Adipocyte (in vitro differentiated cells): ENCODE measurements at regions not wholly inside any gene's neighbourhood (a gene's known extent, or its start where the extent isn't known, plus 50 kb on each side); places are given as distances from the start of the nearest gene placed in this dataset.

ENCODE experiments used
- DNase-seq: peaks from one replicate; pipeline ENCODE4 v3.0.0-alpha.2; 2015; ENCODE audit warnings: low read depth
- H3K27me3 ChIP-seq: replicated peaks from 2 replicates; pipeline ENCODE4 v1.7.0; 2013; ENCODE audit warnings: mild to moderate bottlenecking, low read length, moderate library complexity; ENCODE audit not compliant: control insufficient read depth, insufficient read depth
- H3K36me3 ChIP-seq: 2 replicates; pipeline ENCODE4 v1.7.0; 2013; ENCODE audit warnings: low read length, mild to moderate bottlenecking, moderate library complexity; ENCODE audit not compliant: control insufficient read depth, insufficient read depth, severe bottlenecking
- H3K4me1 ChIP-seq: 2 replicates; pipeline ENCODE4 v1.7.0; 2013; ENCODE audit warnings: mild to moderate bottlenecking, low read length, moderate library complexity; ENCODE audit not compliant: control insufficient read depth, insufficient read depth
- H3K4me3 ChIP-seq: 2 replicates; pipeline ENCODE4 v1.7.0; 2013; ENCODE audit warnings: mild to moderate bottlenecking, low read length, moderate library complexity
- H3K9ac ChIP-seq: 2 replicates; pipeline ENCODE4 v1.7.0; 2013; ENCODE audit warnings: mild to moderate bottlenecking, low read length, moderate library complexity
- H3K9me3 ChIP-seq: 2 replicates; pipeline ENCODE4 v1.7.0; 2013; ENCODE audit warnings: mild to moderate bottlenecking, low read length, moderate library complexity; ENCODE audit not compliant: control insufficient read depth

DNA sequence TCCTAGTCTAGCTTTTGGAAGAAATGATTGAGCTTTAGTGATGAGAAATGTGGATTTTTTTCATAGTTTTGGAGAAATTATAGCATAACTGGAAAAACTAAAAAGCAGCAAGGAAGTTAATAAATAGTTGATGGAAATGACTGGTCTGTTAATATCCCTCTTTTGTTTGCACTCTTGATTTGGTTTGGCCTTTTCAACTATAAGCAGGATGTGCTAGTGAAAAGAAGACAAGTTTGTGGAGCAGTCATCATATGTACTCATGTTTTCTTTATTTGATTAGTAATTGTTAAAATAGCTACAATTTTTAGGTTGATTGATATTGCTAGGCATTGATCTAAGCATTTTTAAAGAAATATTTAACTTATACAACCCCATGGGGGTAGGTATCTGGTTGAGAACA, 374.7 kb downstream of the TAF11L14 start:
- Histone ChIP-seq H3K9me3 (no peaks in the 10 kb centered on the region), H3K9ac (no peak overlapping the region), H3K27me3 (no peaks in the 10 kb centered on the region), H3K36me3 (no peaks in the 10 kb centered on the region), H3K4me3 (no peak overlapping the region), H3K4me1 (no peaks in the 10 kb centered on the region)
- DNase-seq, result no peak

GRCh38 chr5:18010053-18010452, 375.8 kb downstream of the TAF11L14 start:
- Histone ChIP-seq H3K36me3 (no peaks in the 10 kb centered on the region), H3K27me3 (no peaks in the 10 kb centered on the region), H3K9me3 (no peaks in the 10 kb centered on the region), H3K4me3 (no peak overlapping the region), H3K9ac (no peak overlapping the region), H3K4me1 (no peaks in the 10 kb centered on the region)
- DNase-seq, result no peak

- H3K4me3 ChIP-seq, result no peak overlapping the region
- H3K9me3 ChIP-seq, result peaks cover 5% of the 10 kb centered on the region
- H3K27me3 ChIP-seq, result no peaks in the 10 kb centered on the region
- H3K4me1 ChIP-seq, result no peaks in the 10 kb centered on the region
- H3K9ac ChIP-seq, result no peak overlapping the region
- no peak for DNase-seq
- H3K36me3 ChIP-seq, result no peaks in the 10 kb centered on the region
Observed at GRCh38 chr5:18018472-18018871, 384.2 kb downstream of the TAF11L14 start.

GRCh38 chr5:18023275-18023674, 389.0 kb downstream of the TAF11L14 start:
- Histone ChIP-seq H3K27me3 (no peaks in the 10 kb centered on the region), H3K9me3 (no peaks in the 10 kb centered on the region), H3K4me3 (no peak overlapping the region), H3K9ac (no peak overlapping the region), H3K36me3 (no peaks in the 10 kb centered on the region), H3K4me1 (no peaks in the 10 kb centered on the region)
- no peak for DNase-seq

- DNase-seq, result no peak
- no peak overlapping the region for H3K4me3 ChIP-seq
Observed at GRCh38 chr5:18023986-18024385, 389.7 kb downstream of the TAF11L14 start.

DNA sequence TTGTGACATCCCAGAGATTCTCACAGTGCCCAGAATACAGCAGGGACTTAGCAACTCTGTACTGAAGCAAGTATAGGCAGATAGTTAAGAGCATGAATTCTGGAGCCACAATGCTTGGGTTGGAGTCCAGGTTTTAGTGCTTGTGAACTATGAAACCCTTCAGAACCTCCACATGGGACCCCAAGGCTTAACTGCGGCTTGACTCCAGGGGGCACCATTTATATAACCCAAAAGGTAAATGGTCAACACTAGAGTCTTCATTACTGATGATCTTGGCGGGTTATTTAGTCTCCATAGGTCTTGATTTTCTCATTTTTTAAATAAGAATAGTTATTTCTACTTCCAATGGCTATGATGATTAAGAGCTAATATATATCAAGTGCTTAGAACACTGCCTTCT, 390.3 kb downstream of the TAF11L14 start:
- Histone ChIP-seq H3K27me3 (no peaks in the 10 kb centered on the region), H3K4me3 (no peak overlapping the region), H3K36me3 (no peaks in the 10 kb centered on the region), H3K4me1 (no peaks in the 10 kb centered on the region), H3K9me3 (no peaks in the 10 kb centered on the region), H3K9ac (no peak overlapping the region)
- DNase-seq, result no peak

More at GRCh38 chr5:18023986-18024385, 389.7 kb downstream of the TAF11L14 start:
- Histone ChIP-seq H3K9me3 (no peaks in the 10 kb centered on the region), H3K27me3 (no peaks in the 10 kb centered on the region), H3K9ac (no peak overlapping the region), H3K4me1 (no peaks in the 10 kb centered on the region), H3K36me3 (no peaks in the 10 kb centered on the region)

DNA sequence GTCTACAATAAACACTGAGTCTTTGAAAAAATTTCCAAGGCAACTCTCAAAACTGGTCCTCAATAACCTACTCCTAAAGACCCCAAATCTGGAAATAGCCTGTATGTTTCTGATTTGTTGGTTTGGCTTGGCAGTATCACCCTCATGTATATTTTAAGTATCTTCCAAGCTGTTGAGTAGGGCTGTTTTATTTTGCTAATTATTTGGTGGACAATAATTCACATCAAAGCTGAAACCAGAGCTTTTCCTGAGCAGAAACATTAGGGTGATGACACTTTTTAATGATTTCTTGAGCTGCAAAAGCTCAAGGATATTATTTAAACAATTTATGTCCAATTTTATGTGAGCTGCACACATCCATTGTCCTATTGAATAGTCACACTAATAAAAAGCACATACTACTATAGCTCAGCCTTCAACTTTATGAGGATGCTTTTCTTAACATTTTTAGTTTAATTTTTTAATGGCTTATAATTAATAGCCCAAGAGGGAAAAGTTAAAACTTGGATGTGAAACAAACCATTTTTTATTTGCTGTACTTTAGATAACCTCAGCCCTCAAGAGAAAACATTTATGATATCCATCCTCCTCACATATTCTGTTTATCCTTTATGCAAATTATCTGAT, 393.1 kb downstream of the TAF11L14 start:
- H3K4me1 ChIP-seq, result no peaks in the 10 kb centered on the region
- no peaks in the 10 kb centered on the region for H3K9me3 ChIP-seq
- no peak for DNase-seq
- H3K27me3 ChIP-seq, result no peaks in the 10 kb centered on the region
- no peaks in the 10 kb centered on the region for H3K36me3 ChIP-seq
- H3K9ac ChIP-seq, result no peak overlapping the region
- no peak overlapping the region for H3K4me3 ChIP-seq

- no peak for DNase-seq
- Histone ChIP-seq H3K9ac (no peak overlapping the region), H3K27me3 (no peaks in the 10 kb centered on the region)
Observed at GRCh38 chr5:18028036-18028435, 393.8 kb downstream of the TAF11L14 start.

DNA sequence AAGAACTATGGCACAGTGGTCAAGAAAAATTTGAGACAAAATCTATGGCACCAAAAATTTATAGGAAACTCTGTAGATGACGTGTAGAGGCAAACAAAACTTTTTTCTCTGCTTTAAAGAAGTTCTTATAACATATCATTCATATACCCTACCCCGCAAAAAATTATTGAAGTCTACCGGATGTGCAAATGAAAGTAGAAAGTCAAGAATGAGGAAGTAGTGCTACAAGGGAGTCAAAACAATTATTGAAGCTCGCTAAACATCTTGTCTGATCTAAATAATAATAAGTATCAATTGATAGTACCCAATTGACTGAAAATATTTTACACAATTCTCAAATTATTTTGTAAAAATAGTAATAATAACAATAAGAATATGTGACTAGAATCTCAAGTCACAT, 398.5 kb downstream of the TAF11L14 start:
- no peaks in the 10 kb centered on the region for H3K27me3 ChIP-seq
- H3K4me3 ChIP-seq, result no peak overlapping the region
- no peak for DNase-seq
- no peaks in the 10 kb centered on the region for H3K9me3 ChIP-seq
- no peaks in the 10 kb centered on the region for H3K36me3 ChIP-seq
- no peak overlapping the region for H3K9ac ChIP-seq
- no peaks in the 10 kb centered on the region for H3K4me1 ChIP-seq

More at GRCh38 chr5:18028036-18028435, 393.8 kb downstream of the TAF11L14 start:
- Histone ChIP-seq H3K4me1 (no peaks in the 10 kb centered on the region), H3K4me3 (no peak overlapping the region), H3K9me3 (no peaks in the 10 kb centered on the region), H3K36me3 (no peaks in the 10 kb centered on the region)

DNA sequence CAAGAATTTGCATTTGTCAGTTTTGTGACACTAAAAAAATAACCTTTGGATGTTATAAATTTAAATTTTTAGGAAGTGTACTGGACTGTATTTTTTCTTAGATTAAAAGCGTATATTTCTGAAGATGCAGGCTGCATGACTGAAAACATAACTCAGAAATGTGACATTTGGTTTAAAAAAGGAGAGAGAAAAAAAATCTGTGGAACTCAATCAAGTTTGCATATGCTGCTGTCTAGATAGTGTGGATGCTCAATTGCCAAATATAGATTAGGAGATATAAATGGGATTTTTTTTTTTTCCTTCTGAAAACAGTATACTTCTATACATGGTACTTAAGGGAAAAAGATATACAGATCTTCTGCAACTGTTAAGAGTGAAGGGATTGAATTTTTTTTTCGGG, 402.3 kb downstream of the TAF11L14 start:
- no peaks in the 10 kb centered on the region for H3K36me3 ChIP-seq
- no peak overlapping the region for H3K9ac ChIP-seq
- H3K4me3 ChIP-seq, result no peak overlapping the region
- DNase-seq, result no peak
- H3K27me3 ChIP-seq, result no peaks in the 10 kb centered on the region
- no peaks in the 10 kb centered on the region for H3K4me1 ChIP-seq
- no peaks in the 10 kb centered on the region for H3K9me3 ChIP-seq

GRCh38 chr5:18037718-18038117, 403.5 kb downstream of the TAF11L14 start:
- no peaks in the 10 kb centered on the region for H3K36me3 ChIP-seq

GRCh38 chr5:18043344-18043743, 409.1 kb downstream of the TAF11L14 start:
- no peak for DNase-seq

More at GRCh38 chr5:18037718-18038117, 403.5 kb downstream of the TAF11L14 start:
- Histone ChIP-seq H3K27me3 (no peaks in the 10 kb centered on the region), H3K4me1 (no peaks in the 10 kb centered on the region), H3K4me3 (no peak overlapping the region), H3K9me3 (no peaks in the 10 kb centered on the region), H3K9ac (no peak overlapping the region)
- no peak for DNase-seq

More at GRCh38 chr5:18043344-18043743, 409.1 kb downstream of the TAF11L14 start:
- Histone ChIP-seq H3K4me3 (no peak overlapping the region), H3K9me3 (no peaks in the 10 kb centered on the region), H3K4me1 (no peaks in the 10 kb centered on the region), H3K27me3 (no peaks in the 10 kb centered on the region), H3K36me3 (no peaks in the 10 kb centered on the region), H3K9ac (no peak overlapping the region)
